Bone marrow (tissue), 2 donors: ENCODE measurements at regions not wholly inside any gene's neighbourhood (a gene's known extent, or its start where the extent isn't known, plus 50 kb on each side); places are given as distances from the start of the nearest gene placed in this dataset.

ENCODE experiments used
- DNase-seq, 2 donors: peaks; one replicate each; lab custom pipeline; 2025; lab: John Stamatoyannopoulos, UW

DNA sequence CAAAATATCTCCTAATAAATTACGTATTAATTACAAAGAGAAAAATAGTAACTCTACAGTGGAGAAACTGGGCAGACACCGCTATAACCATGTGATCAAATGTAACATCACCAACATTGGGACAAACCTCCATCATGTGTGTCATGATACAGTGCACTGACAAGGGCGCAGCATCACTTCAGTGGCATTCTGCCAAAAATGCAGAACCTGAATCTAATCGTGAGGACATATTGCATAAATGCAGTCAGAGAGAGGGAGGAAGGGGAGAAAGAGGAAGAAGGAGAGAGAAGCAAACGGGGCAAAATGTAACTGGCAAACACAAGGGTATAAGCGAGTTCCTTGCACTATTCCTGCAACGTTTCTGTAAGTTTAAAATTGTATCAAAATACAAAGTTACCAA lies 74.2 kb upstream of the MARCHF10 start:
- peak in 1 of 2 donors; percentile 48 for DNase-seq

- DNase-seq, result no peak
These were observed 72.0 kb upstream of the MARCHF10 start for GRCh38 chr17:62880120-62880519.

DNA sequence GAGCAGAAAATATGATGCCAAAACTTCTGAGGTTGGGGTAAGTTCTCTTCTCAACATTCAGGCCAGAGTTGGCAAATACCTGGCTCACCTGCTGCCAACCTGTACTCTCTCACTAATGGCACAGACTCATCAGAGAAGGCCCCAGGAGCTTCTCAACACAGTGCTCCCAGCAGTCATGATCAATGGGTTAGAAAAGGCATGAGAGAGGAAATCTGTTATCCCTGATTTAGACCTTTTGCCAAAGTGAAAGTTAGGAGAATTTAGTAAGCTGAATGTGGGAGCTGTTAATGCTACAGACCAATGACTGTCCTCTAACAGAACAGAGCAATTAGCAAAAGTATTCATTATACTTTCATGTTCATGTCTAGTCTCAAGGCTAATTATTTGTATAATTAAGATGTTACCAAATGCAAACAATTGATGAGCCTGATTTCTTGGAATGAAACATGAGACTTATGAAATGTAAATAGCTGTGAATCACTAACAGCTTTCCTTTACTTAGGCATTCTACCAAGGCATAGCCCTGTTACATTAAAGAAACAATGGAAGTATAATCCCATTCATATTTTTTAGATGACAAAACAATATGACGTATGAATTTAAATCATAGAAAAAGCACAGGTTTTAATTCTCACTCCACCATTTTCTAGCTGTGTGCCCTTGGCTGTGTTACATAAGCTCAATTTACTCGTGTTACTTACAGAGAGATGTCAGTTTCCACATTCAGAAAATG lies 68.7 kb upstream of the MARCHF10 start:
- no peak for DNase-seq

DNA sequence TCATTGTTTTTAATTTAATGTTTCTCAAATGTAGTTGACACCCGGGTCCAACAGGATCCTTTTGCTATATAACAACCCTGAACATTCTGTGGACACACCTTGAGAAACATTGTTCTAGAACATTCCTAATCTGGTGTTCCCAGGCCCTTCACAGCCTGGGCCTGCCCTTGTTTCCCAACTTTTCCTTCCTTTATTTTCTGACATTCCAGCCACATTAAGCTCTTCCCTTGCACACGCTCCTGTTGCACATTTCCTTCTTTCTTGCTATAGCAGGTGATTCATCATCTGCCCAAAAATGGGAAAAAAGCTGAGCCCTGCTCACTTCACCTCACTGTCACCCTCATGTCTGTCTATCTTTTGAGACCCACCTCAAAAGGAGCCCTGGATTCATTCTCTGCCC lies 67.9 kb upstream of the MARCHF10 start:
- DNase-seq, result no peak

GRCh38 chr17:62875296-62875695 lies 67.2 kb upstream of the MARCHF10 start:
- DNase-seq, result no peak

DNA sequence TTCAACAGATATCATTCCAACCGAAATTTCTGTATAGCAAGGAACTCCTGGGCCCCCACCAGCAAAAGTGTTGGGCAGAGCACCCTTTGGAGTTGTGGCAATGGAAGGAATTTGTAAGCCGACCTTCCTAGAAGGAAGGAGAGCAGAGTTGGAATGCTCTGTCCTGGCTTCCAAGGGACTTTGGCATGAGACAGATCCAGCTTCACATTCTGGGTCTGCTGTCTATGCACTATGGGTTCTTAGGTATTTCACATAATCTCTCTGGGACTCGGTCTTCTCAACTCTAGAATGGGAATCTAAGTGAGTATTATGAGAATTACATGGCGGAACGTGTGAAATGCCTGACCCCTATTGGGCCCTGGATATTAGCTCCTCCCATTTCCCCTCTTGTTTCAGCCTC lies 63.2 kb upstream of the MARCHF10 start:
- DNase-seq, result no peak

GRCh38 chr17:62870552-62870971 lies 62.4 kb upstream of the MARCHF10 start:
- DNase-seq, result no peak

- DNase-seq, result no peak
These were observed 62.0 kb upstream of the MARCHF10 start for GRCh38 chr17:62870030-62870541.

- no peak for DNase-seq
These were observed 60.6 kb upstream of the MARCHF10 start for GRCh38 chr17:62868723-62869122.

DNA sequence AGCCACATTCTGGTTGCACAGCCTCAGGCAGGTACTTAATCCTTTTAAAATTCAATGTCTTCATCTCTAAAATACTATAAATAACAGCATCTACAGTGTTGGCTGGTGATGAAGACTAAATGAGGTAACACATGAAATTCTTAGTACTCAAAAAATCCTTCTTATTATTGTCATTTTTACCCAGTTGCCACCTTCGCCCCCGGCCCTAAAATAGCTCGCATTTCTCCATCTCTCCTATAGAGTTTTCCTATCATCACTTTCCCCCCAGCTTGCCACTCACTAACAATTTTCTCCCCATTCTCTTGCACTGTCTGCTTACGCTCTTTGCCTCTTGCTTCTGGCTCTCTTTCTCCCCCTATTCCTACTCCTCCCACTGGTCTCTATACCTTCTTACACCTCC lies 59.9 kb upstream of the MARCHF10 start:
- no peak for DNase-seq

- no peak for DNase-seq
These were observed 59.2 kb upstream of the MARCHF10 start for GRCh38 chr17:62867303-62867702.

- DNase-seq, result no peak
These were observed 58.4 kb upstream of the MARCHF10 start for GRCh38 chr17:62866471-62866870.

DNA sequence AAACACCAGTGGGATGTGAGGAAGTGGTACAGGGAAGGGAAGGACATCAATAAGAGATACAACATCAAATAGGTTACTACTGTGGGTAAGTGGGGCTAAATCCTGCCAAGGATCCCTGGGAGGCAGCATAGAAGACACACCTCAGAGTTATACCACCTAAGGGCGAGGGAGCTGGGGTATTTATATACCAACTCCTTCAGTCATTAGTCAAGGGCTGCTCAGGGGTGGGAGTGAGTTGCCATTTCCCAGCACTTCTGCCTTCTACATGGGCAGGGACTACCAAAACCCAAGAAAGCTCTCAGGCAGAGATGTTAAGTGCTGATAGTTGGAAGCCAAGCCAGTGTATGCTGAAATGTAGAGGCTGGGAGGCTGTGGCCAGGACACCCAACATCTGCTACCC lies 57.5 kb upstream of the MARCHF10 start:
- no peak for DNase-seq

DNA sequence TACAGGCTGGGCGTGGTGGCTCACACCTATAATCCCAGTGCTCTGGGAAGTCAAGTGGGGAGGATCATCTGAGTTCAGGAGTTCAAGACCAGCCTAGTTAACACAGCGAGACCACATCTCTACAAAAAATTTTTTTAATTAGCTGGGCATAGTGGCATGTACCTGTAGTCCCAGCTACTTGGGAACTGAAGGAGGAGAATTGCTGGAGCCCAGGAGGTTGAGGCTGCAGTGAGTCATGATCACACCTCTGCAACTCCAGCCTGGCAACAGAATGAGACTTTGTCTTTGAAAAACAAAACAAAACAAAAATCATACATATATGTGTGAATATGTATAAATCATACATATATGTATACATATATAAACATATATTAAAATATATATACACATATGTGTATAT lies 54.1 kb upstream of the MARCHF10 start:
- no peak for DNase-seq

GRCh38 chr17:62860962-62861873 lies 53.1 kb upstream of the MARCHF10 start:
- DNase-seq, result no peak

DNA sequence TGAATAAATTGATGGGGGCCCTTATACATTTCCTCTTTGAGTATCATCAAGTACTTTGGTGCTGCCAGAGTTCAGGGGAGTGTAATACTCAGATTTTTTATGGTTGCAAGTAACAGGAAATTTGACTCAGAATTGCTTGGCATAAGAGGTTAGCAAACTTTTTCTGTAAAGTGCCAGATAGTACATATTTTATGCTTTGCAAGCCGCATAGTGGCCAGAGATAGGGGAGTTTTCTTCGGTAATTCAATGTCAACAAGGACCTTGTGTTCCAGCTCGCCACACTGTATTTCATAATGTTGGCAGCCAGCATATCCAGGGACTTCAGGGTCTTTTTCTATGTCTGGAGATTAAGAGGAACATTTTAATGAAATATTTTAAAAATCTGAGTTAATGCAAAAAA lies 51.0 kb upstream of the MARCHF10 start:
- no peak for DNase-seq
